CD4-positive, alpha-beta T cell treated with Interleukin-15 for 1 hour (primary cell): ENCODE measurements at regions not wholly inside any gene's neighbourhood (a gene's known extent, or its start where the extent isn't known, plus 50 kb on each side); places are given as distances from the start of the nearest gene placed in this dataset.
"Not testable (repeated sequence)": the region's sequence is repeated elsewhere in the genome, so short reads cannot be mapped to it uniquely, and the experiment has no call there.

Experiments used
- DNase-seq: peaks from one replicate; pipeline ENCODE4 v3.0.0-alpha.2; 2020

DNA sequence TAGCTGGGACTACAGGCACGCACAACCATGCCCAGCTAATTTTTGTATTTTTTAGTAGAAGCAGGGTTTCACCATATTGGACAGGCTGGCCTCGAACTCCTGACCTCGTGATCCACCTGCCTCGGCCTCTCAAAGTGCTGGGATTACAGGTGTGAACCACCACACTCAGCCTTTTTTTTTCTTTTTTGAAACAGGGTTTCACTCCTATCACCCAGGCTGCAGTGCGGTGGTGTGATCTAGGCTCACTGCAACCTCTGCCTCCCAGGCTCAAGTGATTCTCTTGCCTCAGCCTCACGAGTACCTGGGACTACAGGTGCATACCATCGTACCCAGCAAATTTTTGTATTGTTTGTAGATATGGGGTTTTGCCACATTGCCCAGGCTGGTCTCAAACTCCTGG lies 280.9 kb downstream of the GOLGA6L6 start:
- not testable (repeated sequence) for DNase-seq

DNA sequence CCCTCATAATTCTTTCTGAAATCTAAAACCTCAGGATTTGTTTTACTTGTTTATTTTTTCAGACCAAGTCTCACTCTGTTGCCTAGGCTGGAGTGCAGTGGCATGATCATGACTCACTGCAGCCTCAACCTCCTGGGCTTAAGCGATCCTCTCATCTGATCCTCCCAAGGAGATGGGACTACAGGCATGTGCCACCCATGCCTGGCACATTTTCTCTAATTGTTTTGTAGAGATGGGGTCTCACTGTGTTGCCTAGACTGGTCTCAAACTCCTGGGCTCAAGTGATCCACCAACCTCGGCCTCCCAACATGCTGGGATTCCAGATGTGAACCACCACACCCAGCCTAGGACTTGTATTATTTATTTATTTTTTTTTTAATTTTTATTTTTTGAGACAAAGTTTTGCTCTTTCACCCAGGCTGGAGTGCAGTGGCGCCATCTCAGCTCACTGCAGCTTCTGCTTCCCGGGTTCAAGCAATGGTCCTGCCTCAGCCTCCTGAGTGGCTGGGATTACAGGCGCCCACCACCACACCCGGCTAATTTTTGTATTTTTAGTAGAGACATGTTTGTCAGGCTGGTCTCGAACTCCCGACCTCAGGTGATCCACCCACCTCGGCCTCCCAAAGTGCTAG lies 281.9 kb downstream of the GOLGA6L6 start:
- DNase-seq: not testable (repeated sequence)

DNA sequence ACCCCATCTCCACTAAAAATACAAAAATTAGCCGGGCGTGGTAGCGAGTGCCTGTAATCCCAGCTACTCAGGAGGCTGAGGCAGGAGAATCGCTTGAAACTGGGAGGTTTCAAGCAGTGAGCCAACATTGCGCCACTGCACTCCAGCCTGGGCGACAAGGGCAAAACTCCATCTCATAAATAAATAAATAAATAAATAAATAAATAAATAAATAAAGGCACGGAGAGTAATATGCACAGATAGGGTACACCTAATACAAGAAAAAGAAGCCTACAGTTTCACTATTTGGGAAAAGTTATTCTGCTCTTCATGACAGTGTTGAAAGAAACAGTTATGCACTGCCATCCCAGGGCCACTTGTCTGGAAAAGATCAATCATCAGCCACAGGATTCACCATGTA lies 285.2 kb downstream of the GOLGA6L6 start:
- DNase-seq: not testable (repeated sequence)

DNA sequence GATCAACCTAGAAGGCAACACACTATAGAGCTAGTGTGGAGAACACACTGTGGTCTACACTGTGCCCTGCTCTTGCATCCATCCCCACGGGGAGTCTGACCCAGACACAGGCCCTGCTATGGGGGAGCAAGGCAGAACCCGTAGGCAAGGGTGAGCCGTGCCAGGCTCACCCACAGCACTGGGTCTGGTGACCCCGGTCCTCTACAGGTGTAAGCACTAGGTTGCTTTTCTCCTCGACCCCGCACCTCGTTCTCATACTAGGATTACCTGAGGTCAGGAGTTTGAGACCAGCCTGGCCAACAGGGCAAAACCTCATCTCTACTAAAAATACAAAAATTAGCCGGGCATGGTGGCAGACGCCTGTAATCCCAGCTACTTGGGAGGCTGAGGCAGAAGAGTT lies 286.0 kb downstream of the GOLGA6L6 start:
- not testable (repeated sequence) for DNase-seq

DNA sequence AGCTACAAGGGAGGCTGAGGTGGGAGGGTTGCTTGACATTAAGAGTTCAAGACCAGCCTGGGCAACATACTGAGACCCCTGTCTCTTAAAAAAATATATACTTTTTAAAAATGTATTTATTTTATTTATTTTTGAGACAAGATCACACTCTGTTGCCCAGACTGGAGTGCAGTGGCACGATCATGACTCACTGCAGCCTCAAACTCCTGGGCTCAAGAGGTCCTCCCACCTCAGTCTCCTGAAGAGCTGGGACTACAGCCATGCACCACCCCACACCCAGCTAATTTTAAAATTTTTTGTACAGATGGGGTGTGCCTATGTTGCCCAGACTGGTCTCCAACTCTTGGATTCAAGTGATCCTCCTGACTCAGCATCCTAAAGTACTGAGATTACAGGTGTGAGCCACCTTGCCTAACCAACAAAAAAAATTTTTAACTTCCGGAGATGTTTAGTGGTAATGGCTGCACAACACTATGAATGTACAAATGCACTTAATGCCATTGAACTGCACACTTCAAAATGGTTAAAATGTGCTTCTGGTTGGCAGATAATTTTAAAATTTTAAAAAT lies 288.5 kb downstream of the GOLGA6L6 start:
- not testable (repeated sequence) for DNase-seq

DNA sequence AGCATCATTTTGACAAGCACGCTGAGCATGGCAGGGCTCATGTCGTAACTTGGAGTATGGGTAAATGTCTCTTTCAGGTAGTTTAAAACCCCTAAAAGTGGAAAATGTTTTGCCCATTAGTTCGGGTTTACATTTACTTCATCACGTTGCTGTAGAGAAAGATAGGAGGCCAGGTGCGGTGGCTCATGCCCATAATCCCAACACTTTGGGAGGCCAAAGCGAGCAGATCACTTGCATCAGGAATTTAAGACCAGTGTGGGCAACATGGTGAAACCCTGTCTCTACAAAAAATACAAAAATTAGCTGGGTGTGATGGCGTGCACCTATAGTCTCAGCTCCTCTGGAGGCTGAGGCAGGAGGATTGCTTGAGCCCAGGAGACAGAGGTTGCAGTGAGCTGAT lies 289.6 kb downstream of the GOLGA6L6 start:
- not testable (repeated sequence) for DNase-seq

DNA sequence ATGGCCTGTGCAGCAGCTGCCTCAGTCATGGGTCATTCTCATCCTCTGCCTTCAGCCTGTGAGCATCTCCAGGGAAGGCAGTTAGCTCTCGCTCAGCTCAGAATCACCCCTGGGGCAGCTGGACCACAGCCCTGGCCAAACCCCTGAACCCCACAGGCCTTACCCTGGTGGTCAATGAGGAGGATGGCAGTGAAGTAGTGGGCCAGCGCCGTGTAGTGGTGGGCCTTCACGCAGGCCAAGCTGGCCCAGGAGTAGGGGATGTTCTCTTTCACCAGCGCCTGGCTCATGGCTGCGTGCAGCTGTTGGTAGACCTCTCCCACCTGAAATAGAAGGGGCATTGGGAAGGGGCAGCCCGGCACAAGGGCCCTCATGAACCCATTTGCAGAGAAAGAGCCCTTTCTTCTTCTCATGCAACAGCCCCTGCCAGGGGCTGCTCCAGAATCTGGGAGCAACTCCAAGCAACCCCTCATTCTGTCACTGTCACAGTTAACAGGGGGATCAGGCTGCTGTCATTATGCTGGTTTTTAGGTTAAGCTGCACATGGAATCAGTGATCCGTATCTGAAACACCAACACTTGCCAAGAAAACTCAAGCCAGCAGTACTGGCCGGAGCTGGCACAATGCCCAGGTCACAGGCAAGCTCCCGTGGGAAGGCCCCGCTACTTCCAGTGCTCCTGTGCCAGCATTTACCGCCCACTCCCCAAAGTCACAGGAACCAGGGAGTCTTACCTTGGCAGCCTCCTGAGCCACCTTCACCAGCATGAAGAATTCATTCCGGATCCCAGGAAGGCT lies 290.2 kb downstream of the GOLGA6L6 start:
- not testable (repeated sequence) for DNase-seq

DNA sequence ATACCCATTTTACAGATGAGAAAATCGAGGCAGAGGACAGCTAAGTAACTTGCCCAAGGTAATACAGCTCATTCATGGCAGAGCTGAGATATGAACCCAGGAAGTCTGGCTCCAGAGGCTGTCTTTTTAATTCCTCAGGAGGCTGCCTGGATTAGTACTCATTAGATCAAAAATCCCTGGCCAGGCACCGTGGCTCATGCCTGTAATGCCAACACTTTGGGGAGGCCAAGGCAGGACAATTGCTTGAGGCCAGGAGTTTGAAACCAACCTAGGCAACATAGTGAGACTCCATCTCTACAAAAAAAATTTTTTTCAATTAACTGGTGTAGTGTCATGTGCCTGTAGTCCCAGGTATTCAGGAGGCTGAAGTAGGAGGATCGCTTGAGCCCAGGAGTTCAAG lies 291.4 kb downstream of the GOLGA6L6 start:
- DNase-seq: not testable (repeated sequence)

DNA sequence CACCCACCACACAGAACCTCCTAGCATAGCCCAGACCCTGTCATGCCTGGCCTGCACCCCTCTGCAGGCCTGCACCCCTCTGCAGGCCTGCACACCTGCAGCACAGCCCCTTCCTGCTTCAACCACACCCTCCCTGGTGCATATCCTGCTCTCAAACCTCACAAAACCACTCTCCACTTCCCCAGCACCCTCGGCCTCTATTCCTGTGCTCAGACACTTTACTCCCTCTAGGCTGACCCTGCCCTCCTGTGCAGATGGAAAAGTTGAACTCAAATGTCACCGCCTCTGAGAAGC lies 292.0 kb downstream of the GOLGA6L6 start:
- DNase-seq: not testable (repeated sequence)

DNA sequence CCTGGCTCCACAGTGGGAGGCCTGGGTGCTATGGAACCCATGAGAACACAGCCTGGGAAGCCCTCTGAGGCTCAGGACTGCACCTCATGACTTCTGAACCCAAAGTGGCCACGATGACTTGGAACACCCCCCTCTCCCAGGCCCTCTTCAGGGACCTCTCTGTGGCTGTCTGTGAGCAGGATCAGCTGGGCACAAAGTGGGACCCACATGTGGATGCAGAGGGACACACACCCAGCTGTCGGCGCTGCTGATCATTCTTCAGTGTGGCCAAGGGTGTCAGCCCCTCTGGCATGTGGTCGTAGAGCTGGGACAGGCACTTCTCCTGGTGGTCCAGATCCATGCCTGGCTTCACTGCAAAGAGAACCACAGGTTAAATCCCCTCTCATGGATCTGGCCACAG lies 293.2 kb downstream of the GOLGA6L6 start:
- DNase-seq: not testable (repeated sequence)

DNA sequence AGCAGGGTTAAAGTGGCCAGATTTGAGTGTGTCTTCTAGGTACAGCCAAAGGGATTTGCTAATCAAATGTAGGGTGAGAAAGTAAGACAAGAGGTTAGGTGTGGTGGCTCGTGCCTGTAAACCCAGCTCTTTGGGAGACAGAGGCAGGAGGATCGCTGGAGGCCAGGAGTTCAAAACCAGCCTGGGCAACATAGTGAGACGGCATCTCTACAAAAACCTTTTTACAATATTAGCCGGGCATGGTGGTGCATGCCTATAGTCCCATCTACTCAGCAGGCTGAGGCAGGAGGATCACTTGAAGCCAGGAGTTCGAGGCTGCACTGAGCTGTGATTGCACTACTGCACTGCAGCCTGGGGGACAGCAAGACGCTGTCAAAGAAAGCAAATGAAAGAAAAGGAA lies 294.5 kb downstream of the GOLGA6L6 start:
- not testable (repeated sequence) for DNase-seq

DNA sequence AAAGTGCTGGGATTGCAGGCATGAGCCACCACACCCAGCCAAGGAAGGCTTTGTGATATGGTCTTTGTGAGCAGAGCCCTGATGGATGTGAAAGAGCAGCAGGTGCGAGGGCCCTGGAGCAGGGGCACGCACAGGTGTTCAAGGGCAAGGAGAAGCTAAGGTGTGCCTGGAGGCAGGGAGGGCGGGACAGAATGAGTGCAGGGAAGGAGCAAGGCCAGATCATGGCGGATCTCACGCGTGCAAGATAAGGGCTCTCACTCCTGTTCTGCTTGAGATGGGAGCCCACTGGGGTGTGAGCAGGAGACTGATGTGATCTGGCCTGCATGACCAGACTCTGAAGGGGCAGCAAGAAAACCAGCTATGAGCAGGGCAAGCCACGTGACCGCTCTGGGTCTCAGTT lies 295.0 kb downstream of the GOLGA6L6 start:
- not testable (repeated sequence) for DNase-seq

DNA sequence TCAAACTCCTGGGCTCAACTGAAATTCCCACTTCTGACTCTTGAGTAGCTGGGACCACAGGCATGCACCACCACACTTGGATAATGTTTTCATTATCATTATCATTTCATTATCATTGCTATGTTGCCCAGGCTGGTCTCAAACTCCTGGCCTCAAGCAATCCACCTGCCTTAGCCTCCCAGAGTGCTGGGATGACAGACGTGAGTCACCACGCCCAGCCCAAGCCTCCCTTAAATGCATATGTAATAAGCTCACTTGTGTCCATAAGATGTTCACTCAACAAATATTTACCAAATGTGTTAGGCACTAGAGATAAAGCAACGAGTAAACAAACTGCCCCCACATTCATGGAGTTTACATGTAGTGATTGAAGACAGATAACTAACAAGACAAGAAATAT lies 295.7 kb downstream of the GOLGA6L6 start:
- DNase-seq: not testable (repeated sequence)

DNA sequence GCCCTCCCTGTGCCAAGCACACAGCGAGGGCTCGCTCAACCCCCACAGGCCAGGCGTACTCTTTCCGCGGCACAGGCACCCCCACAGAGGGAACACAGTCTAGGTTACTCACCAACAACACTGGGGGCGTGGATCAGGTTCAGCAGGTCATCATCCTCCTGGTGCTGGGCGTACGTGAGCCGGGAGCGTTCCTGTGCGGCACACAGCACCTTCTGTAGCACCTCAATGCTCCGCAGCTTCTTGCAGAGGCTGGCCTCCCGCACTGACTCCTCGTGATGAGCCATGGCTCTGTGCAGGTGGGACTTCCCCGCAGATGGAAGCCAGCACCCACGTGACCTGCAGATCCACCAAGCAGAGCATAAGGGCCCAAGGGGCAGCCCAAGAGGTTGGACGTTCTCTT lies 296.8 kb downstream of the GOLGA6L6 start:
- DNase-seq: not testable (repeated sequence)

DNA sequence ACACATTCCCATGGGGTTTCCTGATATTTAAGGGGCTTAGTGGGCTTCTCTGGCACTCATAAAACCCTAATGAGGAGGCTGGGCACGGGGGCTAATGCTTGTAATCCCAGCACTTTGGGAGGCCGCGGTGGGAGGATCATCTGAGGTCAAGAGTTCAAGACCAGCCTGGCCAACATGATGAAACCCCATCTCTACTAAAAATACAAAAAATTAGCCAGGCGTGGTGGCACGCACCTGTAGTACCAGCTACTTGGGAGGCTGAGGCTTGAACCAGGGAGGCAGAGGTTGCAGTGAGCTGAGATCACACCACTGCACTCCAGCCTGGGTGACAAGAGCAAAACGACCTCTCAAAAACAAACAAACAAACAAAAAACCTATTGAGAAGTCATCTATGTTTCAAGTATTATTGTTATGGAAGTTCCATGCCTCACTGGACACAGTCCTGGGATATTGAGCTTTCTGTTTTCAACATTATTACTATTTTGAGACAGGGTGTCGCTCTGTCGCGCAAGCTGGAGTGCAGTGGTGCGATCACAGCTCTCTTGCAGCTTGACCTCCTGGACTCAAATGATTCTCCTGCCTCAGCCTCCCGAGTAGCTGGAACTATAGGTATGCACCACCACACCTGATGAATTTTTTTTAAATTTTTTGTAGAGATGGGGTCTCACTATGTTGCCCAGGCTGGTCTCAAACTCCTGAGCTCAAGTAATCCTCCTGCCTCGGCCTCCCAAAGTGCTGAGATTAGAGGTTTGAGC lies 297.9 kb downstream of the GOLGA6L6 start:
- DNase-seq: not testable (repeated sequence)

DNA sequence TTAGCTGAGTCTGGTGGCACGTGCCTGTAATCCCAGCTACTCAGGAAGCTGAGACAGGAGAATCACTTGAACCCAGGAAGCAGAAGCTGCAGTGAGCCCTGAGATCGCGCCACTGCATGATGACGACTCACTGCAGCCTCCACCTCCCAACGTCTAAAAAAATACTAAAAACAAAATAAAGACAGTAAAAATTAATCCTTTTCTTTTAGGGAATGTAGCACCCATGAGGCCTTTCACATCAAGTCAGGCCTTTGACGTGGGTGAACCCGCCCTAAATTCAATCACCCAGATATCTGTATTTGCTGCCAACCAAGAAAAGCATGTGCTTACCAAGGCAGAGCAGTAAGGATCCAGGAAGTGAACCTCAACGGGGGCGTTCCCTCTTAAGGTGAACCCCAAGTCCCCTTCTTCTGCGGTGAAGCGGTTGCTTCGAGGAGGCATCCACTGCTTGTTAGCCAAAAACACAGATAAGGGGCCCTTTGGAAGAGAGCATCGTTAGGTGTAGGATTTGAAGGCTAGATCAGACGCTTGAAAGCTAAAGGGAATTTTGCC lies 301.2 kb downstream of the GOLGA6L6 start:
- DNase-seq: not testable (repeated sequence)

DNA sequence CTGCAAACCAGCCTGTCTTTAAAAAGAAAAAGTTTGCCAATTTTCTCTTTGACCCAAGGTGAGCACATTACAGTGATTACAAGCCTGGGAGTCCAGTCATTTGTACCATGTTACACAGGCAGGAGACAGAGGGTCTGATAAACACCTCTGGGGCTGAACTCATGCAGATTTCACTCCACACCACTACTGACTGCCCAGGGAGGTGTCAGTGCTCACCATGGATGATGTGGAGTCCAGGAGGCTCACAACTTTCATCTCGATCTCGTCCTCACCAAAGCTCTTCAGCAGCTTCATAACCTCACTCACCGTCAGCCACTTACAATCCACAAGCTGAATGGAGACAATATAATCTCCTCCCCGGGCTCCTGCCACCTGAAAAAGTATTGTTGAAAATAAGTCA lies 302.4 kb downstream of the GOLGA6L6 start:
- DNase-seq: not testable (repeated sequence)

DNA sequence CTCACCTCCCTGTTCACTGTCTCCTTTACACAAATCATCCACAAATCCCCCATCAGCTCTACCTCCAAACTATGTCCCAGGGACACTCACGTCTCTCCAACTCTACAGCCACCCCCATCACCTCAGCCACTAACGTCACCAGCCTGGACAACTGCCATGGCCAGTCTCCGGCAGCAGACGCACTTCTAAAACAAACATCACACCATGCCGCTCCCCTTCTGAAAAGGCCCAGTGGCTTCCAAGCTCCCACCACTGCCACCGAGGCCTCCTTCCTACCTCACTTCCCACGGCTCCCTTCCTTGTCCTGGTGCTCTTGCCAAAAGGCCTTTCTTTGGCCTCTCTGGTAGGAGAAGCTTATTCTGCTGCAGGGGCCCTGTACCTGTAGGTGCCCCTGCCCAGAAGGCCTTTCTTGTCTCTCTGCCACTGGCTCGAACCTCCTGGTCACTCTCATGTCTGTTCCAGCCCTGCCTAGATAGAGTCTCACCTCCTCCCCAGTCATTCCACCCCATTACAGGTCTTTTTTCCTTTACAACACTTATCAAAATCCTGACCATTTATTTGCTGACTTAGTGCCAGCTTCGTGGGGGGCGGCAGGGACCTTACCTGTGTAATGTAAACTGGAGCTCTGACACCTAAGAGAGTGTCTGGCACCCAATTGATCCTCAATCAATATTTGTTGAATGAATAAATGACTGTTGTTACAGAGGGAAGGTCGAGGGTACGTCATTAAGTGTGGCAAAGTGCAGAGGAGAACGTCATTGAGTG lies 304.2 kb downstream of the GOLGA6L6 start:
- not testable (repeated sequence) for DNase-seq

DNA sequence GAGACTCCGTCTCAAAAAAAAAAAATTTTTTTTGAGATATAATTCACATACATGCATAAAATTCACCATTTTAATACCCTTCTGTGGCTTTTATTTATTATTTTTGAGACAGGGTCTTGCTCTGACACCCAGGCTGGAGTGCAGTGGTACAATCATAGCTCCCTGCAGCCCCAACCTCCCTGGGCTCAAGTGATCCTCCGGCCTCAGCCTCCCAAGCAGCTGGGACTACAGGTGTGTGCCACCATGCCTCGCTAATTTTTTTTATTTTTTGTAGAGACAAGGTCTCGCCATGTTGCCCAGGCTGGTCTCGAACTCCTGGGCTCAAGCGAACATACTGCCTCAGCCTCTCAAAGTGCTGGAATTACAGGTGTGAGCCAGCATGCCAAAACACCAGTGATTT lies 305.9 kb downstream of the GOLGA6L6 start:
- not testable (repeated sequence) for DNase-seq

DNA sequence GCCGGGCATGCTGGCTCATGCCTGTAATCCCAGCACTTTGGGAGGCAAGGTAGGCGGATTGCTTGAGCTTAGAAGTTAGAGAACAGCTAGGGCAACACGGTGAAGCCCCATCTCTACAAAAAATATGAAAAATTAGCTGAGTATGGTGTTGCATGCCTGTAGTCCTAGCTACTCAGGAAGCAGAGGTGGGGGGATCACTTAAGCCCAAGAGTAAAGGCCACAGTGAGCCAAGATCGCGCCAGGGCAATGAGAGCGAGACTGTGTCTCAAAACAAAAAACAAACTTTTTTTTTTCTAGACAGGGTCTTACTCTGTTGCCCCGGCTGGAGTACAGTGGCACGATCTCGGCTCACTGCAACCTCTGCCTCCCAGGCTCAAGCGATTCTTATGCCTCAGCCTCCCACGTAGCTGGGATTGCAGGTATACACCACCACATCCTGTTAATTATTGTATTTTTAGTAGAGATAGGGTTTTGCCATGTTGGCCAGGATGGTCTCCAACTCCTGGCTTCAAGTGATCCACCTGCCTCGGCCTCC lies 307.5 kb downstream of the GOLGA6L6 start:
- DNase-seq: not testable (repeated sequence)

DNA sequence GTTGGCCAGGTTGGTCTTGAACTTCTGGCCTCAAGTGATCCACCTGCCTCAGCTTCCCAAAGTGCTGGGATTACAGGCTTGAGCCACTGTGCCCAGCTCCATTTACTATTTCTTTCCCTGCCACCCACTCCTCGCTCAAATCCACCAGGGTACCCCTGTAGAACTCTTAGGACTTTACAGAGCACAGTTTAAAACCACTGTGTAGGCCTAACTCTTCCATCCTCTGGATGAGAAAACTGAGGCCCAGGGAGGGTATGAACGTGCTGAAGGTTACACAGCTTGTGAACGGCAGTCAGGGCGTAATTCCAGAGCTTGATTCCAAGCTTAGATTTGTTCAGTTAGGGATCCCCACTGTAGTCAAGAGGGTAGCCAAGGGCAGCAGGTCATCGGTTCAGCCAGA lies 309.1 kb downstream of the GOLGA6L6 start:
- DNase-seq: not testable (repeated sequence)

DNA sequence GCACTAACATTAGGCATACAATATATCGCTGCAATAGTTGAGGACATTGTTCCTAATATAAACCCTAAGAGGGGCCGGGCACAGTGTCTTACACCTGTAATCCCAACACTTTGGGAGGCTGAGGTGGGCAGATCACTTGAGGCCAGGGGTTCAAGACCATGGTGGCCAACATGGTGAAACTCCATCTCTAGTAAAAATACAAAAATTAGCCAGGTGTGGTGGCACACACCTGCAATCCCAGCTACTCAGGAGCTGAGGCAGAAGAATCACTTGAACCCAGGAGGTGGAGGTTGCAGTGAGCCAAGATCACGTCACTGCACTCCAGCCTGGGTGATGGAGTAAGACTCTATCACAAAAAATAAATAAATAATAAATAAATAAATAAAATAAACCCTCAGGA lies 310.9 kb downstream of the GOLGA6L6 start:
- DNase-seq: not testable (repeated sequence)
